Activated CD8-positive, alpha-beta memory T cell treated with anti-CD3 and anti-CD28 coated beads for 24 hours (primary cell): ENCODE measurements at regions not wholly inside any gene's neighbourhood (a gene's known extent, or its start where the extent isn't known, plus 50 kb on each side); places are given as distances from the start of the nearest gene placed in this dataset.
"Not testable (repeated sequence)": the region's sequence is repeated elsewhere in the genome, so short reads cannot be mapped to it uniquely, and the experiment has no call there.

Experiments used
- DNase-seq: peaks from one replicate; pipeline ENCODE4 v3.0.0-alpha.2; 2020

GRCh38 chr19:28546148-28546685 is 666.7 kb downstream of the UQCRFS1 start:
- DNase-seq = no peak

- DNase-seq = not testable (repeated sequence)
Measured at GRCh38 chr19:28545397-28545796, 667.6 kb downstream of the UQCRFS1 start.

GRCh38 chr19:28544451-28545261 is 668.3 kb downstream of the UQCRFS1 start:
- no peak for DNase-seq

DNA sequence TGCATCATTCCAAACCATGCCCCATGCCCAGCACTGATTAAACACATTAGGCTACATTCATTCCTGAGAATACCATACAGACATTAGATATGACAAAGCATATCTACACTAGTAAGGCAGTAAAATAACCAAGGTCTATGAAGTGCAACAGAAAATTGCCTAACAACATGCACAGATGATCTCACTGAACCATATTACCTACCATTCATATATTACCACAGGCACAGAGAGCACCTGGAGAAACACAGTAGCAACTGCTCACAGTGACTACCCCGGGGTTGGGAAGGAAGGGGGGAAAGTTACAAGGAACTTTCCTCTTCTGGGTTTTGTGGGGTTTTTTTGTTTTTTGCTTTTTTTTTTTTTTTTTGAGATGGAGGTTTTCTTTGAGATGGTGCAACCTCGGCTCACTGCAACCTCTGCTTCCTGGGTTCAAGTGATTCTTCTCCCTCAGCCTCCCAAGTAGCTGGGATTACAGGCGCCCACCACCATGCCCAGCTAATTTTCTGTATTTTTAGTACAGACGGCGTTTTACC is 669.6 kb downstream of the UQCRFS1 start:
- DNase-seq = no peak

- no peak for DNase-seq
Measured at GRCh38 chr19:28542394-28543243, 670.3 kb downstream of the UQCRFS1 start.

DNA sequence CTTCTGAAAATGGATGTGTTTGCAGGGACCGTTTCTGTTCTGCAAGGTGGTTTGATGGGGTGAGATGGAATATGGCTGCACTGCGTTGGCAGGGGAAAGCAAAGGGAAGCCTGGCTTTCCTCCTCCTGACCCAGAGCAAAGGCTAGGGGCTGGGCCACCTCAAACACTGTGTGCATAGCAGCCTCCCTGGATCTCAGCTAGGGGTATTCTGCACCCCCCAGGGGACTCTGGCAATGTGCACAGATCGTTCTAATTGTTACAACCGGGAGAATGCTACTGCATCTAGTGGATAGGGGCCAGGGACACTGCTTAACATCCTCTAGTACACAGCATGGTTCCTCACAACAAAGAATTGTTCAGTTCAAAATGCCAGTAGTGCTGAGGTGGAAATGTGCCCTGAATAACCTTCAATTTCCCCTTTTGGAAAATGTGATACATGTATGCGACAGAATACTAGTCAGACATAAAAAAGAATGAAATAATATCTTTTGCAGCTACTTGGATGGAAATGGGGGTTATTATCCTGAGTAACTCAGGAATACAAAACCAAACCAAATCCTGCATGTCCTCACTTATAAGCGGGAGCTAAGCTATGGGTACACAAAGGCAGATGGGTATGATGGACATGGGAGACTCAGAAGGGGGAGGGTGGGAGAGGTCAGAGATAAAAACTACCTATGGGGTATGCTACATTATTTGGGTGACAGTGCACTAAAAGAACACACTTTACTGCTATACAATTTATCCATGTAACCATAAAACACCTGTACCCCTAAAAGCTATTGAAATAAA is 671.2 kb downstream of the UQCRFS1 start:
- DNase-seq = no peak

DNA sequence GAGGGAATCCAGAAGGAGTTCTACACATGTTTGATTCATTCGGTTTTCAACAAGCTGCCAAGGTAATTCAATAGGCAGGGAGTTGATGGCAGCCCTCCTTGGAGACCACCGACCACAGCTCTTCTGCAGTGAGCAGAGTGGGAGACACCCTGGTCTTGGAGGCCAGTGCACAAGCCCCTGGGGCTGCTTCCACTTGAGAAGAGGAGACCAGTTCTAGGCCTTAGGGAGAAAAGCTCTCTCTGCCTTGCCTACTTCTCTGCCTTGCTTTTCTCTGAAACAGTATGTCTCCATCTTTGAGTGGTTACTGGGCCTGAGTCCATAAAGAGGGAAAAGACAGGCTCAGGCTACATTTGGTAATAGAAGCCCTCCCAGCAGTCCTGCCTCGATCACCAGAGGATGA is 671.9 kb downstream of the UQCRFS1 start:
- no peak for DNase-seq

- DNase-seq = not testable (repeated sequence)
Measured at GRCh38 chr19:28540385-28540784, 672.6 kb downstream of the UQCRFS1 start.

GRCh38 chr19:28539759-28540158 is 673.2 kb downstream of the UQCRFS1 start:
- DNase-seq = no peak

DNA sequence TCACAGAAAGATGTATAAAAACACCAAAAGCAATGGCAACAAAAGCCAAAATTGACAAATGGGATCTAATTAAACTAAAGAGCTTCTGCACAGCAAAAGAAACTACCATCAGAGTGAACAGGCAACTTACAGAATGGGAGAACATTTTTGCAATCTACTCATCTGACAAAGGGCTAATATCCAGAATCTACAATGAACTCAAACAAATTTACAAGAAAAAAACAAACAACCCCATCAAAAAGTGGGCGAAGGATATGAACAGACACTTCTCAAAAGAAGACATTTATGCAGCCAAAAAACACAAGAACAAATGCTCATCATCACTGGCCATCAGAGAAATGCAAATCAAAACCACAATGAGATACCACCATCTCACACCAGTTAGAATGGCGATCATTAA is 674.4 kb downstream of the UQCRFS1 start:
- DNase-seq = not testable (repeated sequence)

DNA sequence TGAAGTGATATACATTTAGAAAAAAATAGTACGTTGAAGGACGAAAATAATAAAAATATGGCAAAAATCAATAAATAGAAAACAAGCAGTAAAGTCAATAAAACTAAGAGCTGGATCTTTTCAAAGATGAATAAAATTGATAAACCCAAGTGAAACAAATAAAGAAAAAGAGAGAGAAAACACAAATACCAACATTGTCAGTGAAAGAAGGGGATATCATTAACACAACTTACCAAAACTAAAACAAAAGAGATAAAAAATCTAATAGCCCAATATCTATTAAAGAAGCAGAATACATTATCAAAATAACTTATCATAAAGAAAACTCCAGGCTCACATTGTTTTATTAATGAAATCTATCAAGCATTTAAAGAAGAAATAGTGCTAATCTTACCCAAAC is 675.1 kb downstream of the UQCRFS1 start:
- no peak for DNase-seq

- no peak for DNase-seq
Measured at GRCh38 chr19:28537079-28537478, 675.9 kb downstream of the UQCRFS1 start.

DNA sequence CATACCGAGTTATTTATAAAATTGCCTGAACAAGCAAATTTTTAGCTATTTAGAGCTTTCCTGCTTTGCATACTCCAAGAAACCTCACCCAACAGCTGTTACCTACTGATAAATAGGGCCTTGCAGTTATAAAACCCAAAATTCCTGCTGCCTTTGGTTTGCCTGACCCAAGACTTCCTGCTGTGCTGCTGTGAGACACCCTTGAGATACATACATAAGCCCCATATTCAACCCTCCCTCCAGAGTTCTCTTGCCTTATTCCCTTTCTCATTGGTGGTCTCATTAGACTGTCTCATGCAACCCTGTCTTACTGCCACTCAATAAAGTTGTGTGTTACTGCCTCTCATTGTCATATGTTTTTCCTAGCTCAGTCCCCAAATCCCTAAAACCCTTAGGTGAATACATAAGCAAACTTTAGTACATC is 677.6 kb downstream of the UQCRFS1 start:
- no peak for DNase-seq

DNA sequence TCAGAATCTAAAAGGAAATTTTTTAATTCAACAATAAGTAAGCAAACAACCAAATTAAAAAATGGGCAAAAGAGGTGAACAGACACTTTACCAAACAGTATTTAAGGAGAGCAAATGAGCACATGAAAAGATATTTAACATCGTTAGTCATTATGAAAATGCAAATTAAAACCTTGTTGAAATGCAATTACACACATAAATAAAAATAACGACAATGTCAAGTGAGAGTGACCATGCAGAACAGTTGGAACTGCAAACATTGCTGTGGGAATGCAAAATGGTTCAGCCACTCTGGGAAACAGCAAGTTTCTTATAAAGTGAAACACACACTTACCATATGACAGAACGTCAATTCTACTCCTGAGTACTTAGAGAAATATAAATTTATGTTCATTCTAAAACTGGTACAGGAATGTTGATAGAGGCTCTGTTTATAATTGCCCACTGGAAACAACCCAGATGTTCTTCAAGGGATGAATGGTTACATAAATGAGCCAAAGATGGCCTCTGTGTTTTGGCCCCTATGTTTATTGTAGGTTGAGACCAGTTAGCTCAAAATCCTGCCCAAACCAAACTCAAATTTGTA is 678.1 kb downstream of the UQCRFS1 start:
- DNase-seq = no peak

DNA sequence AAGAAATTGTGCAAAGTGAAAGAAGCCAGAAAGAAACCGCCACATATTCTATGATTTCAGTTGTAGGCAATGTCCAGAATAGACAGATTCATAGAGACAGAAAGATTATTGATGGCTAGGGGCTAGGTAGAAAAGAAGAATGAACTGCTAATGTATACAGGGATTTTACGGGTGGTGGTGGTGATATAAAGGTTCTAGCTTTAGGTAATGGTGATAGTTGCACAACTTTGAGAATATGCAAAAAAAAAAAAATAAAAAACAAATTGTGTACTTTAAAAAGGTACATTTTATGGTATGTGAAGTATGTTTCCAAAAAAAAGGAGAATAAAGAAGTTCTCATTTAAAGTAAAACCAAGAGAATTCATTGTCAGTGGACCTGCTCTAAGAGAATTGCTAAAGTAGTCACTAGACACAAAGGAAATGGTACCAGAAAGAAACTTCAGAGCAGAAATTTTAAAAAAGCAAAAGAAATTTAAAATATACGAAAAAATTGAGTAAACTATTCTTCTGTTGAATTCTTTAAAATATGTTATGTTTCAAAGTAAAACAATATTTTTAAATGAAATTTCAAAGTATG is 680.1 kb downstream of the UQCRFS1 start:
- no peak for DNase-seq

GRCh38 chr19:28531979-28532378 is 681.0 kb downstream of the UQCRFS1 start:
- DNase-seq = no peak

GRCh38 chr19:28530406-28531035 is 682.4 kb downstream of the UQCRFS1 start:
- no peak for DNase-seq

GRCh38 chr19:28526038-28526437 is 686.9 kb downstream of the UQCRFS1 start:
- DNase-seq = no peak

GRCh38 chr19:28523619-28524018 is 689.3 kb downstream of the UQCRFS1 start:
- no peak for DNase-seq

DNA sequence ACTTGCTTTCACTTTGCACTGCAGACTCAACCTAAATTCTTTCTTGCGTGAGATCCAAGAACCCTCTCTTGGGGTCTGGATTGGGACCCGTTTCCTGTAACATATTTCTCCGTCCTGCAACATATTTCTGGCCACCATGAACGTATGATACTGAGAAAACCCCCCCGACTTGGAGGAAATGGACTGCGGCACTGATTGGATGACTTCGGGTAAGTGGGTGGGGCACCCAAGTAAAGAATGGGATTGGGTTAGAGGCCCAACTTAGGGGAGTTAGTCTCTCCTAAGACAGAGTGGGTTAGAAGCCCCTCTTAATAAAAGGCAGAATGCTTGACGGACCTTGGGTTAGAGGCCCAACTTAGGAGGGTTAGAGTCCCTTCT is 690.4 kb downstream of the UQCRFS1 start:
- no peak for DNase-seq
